Pancreas (tissue), 10 donors: ENCODE measurements at regions not wholly inside any gene's neighbourhood (a gene's known extent, or its start where the extent isn't known, plus 50 kb on each side); places are given as distances from the start of the nearest gene placed in this dataset.

Experiments
- ATAC-seq, 4 donors: fragments of 200-7000 bp; cut with Tn5 transposase; one replicate each; pipeline versions ENCODE4 v1.8.0 to v1.9.1; 2020; ENCODE audit warnings: mild to moderate bottlenecking in 4 of 4, moderate library complexity in 4 of 4
- DNase-seq, 6 donors: peaks; one replicate each; pipeline ENCODE4 v3.0.0-alpha.2; 2020
- FAIRE-seq: peaks from 2 replicates; lab custom pipeline; 2012; peaks lifted over from hg19 to GRCh38; lab: Jason Lieb, UNC
- H3K27ac ChIP-seq, 4 donors: fragments of 200-600 bp; sonication (generic); 1 replicate in 3 of 4; 2 replicates in 1 of 4; pipeline versions ENCODE4 v1.5.0 to v1.8.0; 2020
- H3K27me3 ChIP-seq, 4 donors: fragments of 200-600 bp; one replicate each; pipeline ENCODE4 v1.8.0; 2021
- H3K36me3 ChIP-seq, 3 donors: fragments of 200-600 bp; sonication (generic) in 1 of 3; one replicate each; pipeline versions ENCODE4 v1.5.0 to v1.8.0; 2020 to 2021
- H3K4me1 ChIP-seq, 3 donors: fragments of 200-600 bp; one replicate each; pipeline ENCODE4 v1.8.0; 2021
- H3K4me3 ChIP-seq, 4 donors: fragments of 200-600 bp; sonication (generic) in 2 of 4; one replicate each; pipeline versions ENCODE4 v1.5.0 to v1.8.0; 2020 to 2021
- H3K9me3 ChIP-seq, 4 donors: fragments of 200-600 bp; one replicate each; pipeline ENCODE4 v1.8.0; 2021
- WGBS, 2 donors: extraction: QIAGEN DNeasy Blood & Tissue Kit; methylation state at CpG; one replicate each; pipeline ENCODE4 v1.1.7; 2013; 5-methylcytosine and 5-hydroxymethylcytosine counted together
- intact Hi-C, 3 donors: fragments of 100-400 bp; cut with DNase I; formaldehyde crosslinking; loops; one replicate each; pipeline versions ENCODE4 v1.11.1 to v1.14.2; 2022
- TF ChIP-seq, protein P1 (sequence below), 4 donors: fragments of 200-600 bp; sonication (generic) in 3 of 4; IDR thresholded peaks; one replicate each; pipeline versions ENCODE4 v1.5.0 to v1.8.0; 2021; ENCODE audit warnings: antibody characterized with exemption in 4 of 4
- donor health status: healthy with polysubstance abuse.
- donor health status: DM: no; HTN: no; CAD: no; lungs with moderate emphysema.
- donor health status: DM: no; HTN: no; CAD: no.
- donor health status: control.
- donor health status: control.
- donor health status: Bipolar disorder and iron deficiency.
- donor health status: DM: yes; HTN: yes; CAD: no.
- donor health status: DM: no; HTN: no; CAD: no.
- donor health status: DM: no; HTN: no; CAD: no.
- donor health status: DM: yes; HTN: yes; CAD: no.

DNA sequence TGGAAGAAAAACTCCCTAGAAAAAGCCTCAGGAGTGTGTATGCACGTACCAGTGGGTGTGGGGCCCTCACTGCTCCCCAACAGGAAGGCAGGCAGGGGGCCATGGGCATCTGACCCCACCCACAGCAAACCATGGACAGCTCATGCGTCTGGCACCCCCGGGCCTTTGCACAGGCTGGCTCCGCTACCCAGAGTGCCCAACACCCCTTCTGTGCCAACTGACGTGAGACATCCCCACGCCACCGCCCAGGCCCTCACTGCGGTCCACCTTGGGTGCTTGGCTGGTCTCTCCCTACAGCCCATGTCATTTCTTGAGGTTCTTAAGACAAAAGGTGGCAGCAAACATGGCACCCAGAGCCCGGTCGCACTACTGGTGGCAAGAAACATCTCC is 91.4 kb downstream of the NCOR2 start:
- Histone ChIP-seq H3K27ac (no peak overlapping the region), H3K9me3 (no peaks in the 10 kb centered on the region), H3K36me3 (peaks cover 0 to 18% (median 4%) of the 10 kb centered on the region in 3 donors), H3K27me3 (no peaks in the 10 kb centered on the region), H3K4me3 (no peak overlapping the region), H3K4me1 (no peaks in the 10 kb centered on the region)
- ATAC-seq (no peak), DNase-seq (peak in 1 of 6 donors; percentile 56), FAIRE-seq (no peak)
- 98% methylated on average over 10 of the region's 10 CpGs for WGBS, 2 donors
- TF ChIP-seq, protein P1, sequence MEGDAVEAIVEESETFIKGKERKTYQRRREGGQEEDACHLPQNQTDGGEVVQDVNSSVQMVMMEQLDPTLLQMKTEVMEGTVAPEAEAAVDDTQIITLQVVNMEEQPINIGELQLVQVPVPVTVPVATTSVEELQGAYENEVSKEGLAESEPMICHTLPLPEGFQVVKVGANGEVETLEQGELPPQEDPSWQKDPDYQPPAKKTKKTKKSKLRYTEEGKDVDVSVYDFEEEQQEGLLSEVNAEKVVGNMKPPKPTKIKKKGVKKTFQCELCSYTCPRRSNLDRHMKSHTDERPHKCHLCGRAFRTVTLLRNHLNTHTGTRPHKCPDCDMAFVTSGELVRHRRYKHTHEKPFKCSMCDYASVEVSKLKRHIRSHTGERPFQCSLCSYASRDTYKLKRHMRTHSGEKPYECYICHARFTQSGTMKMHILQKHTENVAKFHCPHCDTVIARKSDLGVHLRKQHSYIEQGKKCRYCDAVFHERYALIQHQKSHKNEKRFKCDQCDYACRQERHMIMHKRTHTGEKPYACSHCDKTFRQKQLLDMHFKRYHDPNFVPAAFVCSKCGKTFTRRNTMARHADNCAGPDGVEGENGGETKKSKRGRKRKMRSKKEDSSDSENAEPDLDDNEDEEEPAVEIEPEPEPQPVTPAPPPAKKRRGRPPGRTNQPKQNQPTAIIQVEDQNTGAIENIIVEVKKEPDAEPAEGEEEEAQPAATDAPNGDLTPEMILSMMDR (IDR thresholded peaks at IDR 0.05) = no peak
- intact Hi-C loops = no loop called here

DNA sequence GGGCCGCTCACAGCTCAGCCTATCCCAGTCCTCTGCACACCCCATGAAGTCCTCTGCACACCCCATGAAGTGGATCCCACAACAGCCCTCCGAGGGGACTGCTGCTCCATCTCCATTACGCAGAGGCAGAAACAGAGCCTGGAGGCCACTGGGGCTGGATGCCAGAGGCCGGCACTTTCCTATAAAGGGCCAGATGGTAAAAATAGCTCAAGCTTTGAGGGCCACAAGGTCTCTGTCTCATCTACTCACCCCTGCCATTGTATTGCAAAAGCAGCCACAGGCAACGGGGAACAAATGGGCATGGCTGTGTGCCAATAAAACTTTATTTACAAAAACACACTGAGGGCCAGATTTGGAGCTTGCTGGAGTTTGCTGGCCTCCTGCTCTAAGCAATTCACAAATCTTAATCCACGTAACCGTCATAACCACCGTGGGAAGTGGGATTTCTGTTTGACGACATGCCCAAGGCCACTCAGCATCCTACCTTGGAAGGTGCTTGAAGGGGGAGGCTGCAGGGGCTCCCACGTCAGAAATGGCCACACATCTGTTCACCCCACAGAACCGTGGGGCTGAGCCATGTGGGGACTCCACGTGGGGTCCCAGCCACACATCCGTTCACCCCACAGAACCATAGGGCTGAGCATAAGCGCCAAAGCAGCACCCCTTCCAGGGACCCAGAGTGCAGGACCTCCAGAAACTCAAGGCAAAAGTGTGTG is 92.0 kb downstream of the NCOR2 start:
- intact Hi-C loops = no loop called here
- 93 to 94% methylated on average over 14 of the region's 14 CpGs for WGBS, 2 donors

DNA sequence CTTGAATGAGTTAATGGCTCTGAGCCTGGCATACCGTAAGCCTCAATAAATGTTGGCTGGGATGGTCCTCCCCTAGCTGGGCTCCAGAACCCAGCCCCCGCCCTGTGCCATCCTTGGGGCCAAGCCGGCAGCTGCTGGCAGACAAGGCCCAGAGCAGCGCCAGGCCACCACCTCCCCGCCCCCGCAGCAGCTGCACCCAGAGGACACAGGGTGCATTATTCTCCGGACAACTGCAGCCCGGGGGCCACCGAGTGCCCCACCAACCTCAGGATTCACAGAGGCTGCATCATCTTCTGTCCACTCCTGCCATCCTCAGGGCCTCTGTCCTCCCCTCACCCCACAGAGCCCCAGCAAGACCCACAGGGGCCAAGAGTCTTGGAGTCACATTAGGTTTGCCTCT is 92.7 kb downstream of the NCOR2 start:
- TF ChIP-seq, protein P1 (IDR thresholded peaks at IDR 0.05) = no peak
- intact Hi-C loops = no loop called here
- WGBS, 2 donors = 76 to 77% methylated on average over 8 to 9 of the region's 9 CpGs
- ATAC-seq = peak in 2 of 4 donors; percentile 40 to 41
- no peak for FAIRE-seq
- Histone ChIP-seq H3K36me3 (peaks cover 0 to 18% (median 4%) of the 10 kb centered on the region in 3 donors), H3K27ac (no peak overlapping the region), H3K9me3 (no peaks in the 10 kb centered on the region), H3K4me3 (no peak overlapping the region), H3K4me1 (no peaks in the 10 kb centered on the region), H3K27me3 (no peaks in the 10 kb centered on the region)
- peak in 1 of 6 donors; percentile 58 for DNase-seq

More for the DNA sequence above, 92.0 kb downstream of the NCOR2 start:
- Histone ChIP-seq H3K36me3 (peaks cover 0 to 18% (median 4%) of the 10 kb centered on the region in 3 donors), H3K4me1 (no peaks in the 10 kb centered on the region), H3K4me3 (no peak overlapping the region), H3K27ac (no peak overlapping the region), H3K9me3 (no peaks in the 10 kb centered on the region), H3K27me3 (no peaks in the 10 kb centered on the region)
- TF ChIP-seq, protein P1 (IDR thresholded peaks at IDR 0.05) = no peak
- DNase-seq (peak in 1 of 6 donors; percentile 31), ATAC-seq (no peak), FAIRE-seq (no peak)

DNA sequence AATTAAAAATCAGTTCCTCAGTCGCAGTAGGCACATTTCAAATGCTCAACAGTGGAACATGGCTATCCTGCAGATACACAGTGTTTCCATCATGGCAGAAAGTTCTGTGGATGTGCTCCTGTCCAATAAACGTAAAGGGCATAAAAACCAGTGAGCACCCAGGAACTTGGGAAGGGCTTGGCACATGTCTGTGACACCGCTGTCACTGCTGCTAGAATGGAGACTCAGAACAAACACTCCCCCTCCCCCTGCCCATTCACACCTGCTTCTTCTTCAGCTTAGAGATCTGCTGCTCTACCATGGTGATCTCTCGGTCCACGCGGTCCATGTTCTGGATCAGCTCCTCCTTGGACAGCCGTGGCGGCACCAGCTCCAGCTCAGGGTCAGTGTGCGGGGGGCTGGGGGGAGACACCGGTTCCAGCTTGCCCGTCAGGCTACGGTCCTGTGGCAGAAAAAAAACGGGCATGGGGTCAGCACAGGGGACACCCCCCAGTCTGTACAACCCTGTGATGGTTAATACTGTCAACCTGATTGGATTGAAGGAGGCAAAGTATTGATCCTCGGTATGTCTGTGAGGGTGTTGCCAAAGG is 94.6 kb downstream of the NCOR2 start:
- no peaks in the 10 kb centered on the region for H3K9me3 ChIP-seq
- H3K4me3 ChIP-seq = no peak overlapping the region
- no peaks in the 10 kb centered on the region for H3K27me3 ChIP-seq
- intact Hi-C loops = no loop called here
- no peak overlapping the region for H3K27ac ChIP-seq
- TF ChIP-seq, protein P1 (IDR thresholded peaks at IDR 0.05) = no peak
- FAIRE-seq (no peak), DNase-seq (peak in 1 of 6 donors; percentile 18), ATAC-seq (no peak)
- H3K36me3 ChIP-seq = peaks cover 0 to 18% (median 4%) of the 10 kb centered on the region in 3 donors
- H3K4me1 ChIP-seq = no peaks in the 10 kb centered on the region
- WGBS, 2 donors = 94 to 97% methylated on average over 14 of the region's 14 CpGs

DNA sequence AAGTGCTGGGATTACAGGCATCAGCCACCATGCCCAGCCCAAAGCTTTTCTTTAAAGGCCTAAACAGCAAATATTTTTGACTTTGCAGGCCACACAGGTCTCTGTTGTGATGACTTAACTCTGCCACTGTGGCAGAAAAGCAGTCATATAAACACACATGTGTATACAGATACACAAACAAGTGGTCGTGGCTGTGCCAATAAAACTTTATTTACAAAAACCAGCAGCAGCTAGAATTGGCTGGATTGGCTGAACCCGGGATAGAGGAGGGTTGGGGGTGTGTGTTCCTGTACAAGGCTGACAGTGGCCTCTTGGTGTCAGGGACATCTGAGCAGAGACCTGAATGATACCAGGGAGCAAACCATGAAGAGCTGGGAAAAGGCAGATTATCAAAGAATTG is 95.6 kb downstream of the NCOR2 start:
- Histone ChIP-seq H3K9me3 (no peaks in the 10 kb centered on the region), H3K27me3 (no peaks in the 10 kb centered on the region), H3K4me3 (no peak overlapping the region), H3K36me3 (peaks cover 0 to 18% (median 4%) of the 10 kb centered on the region in 3 donors), H3K4me1 (no peaks in the 10 kb centered on the region), H3K27ac (no peak overlapping the region)
- WGBS, 2 donors = 84 to 90% methylated on average over 2 of the region's 2 CpGs
- FAIRE-seq = no peak
- intact Hi-C loops = no loop called here
- TF ChIP-seq, protein P1 (IDR thresholded peaks at IDR 0.05) = no peak
- DNase-seq = no peak
- ATAC-seq = no peak
